GM21717 (cell line): ENCODE measurements at regions not wholly inside any gene's neighbourhood (a gene's known extent, or its start where the extent isn't known, plus 50 kb on each side); places are given as distances from the start of the nearest gene placed in this dataset.

Source experiments
- ATAC-seq: cut with Tn5 transposase; IDR thresholded peaks from one replicate; pipeline ENCODE4 v1.9.1; 2021; ENCODE audit warnings: mild to moderate bottlenecking, moderate library complexity; ENCODE audit not compliant: unreplicated experiment

DNA sequence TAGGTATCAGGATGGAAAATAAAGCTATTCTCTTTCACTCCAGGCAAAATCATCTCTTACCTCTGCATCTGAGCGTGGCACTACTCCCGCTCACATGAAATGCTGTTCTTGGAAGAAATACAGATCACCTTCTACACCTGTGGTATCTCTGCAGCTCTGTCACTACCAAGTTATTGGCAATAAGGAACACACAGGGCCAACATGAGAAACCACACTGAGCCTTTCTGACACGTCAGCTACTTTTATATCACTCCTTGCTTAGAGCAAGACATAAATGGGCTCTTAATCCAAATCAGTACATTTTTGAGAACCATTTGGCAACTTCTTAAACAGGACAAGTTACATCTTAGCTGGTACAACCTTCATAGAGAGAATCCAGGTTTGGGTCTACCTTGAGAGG lies 101.8 kb upstream of the GUCY1A1 start:
- no peak for ATAC-seq

DNA sequence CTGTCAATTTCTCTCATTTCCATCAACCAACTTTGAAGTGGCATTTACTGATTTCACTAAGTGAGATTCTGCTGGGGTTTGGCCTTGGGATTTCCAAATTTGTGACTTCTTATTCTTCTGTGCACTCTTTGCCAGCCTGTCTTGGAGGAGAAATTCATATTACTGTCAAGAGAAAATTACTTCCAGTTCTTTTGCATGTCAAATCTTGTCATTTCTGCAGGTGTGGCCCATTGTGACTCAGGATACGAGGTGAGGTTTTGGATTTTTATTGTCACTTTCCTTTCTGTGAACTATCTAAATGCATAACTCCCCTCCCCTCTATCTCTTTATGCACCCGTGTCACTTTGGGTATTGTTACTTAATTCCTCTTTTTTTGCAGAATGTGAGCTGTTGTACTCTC lies 102.6 kb upstream of the GUCY1A1 start:
- no peak for ATAC-seq

- no peak for ATAC-seq
These were observed 106.7 kb upstream of the GUCY1A1 start for GRCh38 chr4:155559915-155560314.

DNA sequence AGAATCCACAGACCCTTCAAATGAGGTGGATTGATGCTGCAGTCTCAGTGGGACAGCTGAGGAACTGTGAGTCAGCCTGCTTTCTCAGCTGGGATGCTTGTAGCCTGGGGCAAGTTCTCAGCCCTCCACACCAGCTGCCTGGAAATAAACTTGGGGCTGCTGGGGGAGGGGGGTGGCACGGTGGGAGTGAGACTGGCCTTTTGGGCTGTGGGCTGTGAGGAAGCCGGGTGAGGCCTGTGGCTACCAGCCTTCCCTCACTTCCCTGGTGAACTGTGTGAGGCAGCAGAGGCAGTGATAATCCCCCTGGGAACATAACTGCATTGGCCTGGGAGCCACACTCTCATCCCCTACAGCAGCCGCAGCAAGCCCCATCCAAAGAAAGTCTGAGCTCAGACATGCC lies 114.5 kb upstream of the GUCY1A1 start:
- ATAC-seq = no peak

DNA sequence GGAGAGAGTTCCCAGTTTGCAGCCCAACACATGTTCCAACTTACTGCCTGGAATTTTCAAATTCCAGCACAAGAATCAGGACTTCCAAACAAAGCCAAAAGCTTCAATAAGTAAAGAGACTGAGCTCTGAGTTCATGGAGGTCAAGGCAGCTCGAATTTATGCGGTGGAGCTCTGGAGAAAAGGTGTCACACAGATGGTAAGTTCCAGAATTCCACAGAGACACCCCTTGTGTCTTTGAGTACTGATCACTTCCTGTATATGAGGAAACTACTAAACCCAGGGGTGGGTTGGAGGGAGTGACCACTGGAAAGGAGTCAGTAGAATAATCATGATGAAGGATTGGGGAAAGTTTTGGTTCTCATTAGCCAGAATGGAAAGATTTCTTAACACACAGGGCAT lies 118.5 kb upstream of the GUCY1A1 start:
- ATAC-seq = no peak

GRCh38 chr4:155546451-155546850 lies 120.2 kb upstream of the GUCY1A1 start:
- ATAC-seq = no peak

GRCh38 chr4:155545456-155545855 lies 121.2 kb upstream of the GUCY1A1 start:
- ATAC-seq = no peak

- no peak for ATAC-seq
These were observed 122.1 kb upstream of the GUCY1A1 start for GRCh38 chr4:155544547-155544946.

DNA sequence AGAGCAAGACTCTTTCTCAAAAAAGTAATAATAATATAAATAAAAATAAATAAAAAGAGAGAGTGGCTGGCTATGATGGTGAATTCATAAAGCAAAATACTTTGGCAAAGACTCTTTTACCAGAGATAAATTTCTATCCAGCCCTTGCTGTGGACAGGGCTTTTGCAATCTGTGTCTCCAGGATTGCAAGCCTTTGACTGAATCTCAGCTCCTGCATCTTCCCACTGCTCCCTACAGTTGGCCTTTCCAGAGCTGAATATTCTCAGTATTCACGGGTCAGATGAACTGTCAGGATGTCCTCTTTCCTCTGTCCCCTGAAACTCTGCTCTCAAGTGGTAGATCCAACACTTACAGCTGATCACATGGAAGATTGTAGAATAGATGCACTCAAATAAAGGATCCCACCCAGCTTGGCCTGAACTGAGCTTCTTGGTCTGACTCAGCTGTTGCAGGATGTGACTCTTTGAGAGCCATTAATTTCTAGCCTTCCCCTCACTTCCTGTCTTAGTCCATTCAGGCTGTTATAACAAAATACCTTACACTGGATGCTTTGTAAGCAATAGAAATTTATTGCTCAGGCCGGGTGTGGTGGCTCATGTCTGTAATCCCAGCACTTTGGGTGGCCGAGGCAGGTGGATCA lies 123.4 kb upstream of the GUCY1A1 start:
- no peak for ATAC-seq

- no peak for ATAC-seq
These were observed 124.2 kb upstream of the GUCY1A1 start for GRCh38 chr4:155542415-155542814.

DNA sequence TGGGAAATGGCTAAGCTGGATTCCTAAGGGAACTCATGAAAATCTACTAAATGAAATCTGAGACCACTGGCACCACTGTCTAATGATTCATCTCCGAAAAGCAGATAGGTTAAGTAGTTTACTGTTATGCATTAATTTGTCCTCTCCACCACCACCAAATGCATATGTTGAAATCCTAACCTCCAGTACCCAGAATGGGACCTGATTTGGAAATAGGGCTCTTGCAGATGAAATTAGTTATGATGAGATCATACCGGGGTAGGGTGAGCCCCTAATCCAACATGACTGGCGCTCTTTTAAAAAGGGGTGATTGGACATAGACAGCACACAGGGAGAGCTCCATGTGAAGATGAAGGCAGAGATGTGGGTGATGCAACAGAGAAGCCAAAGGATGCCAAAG lies 124.9 kb upstream of the GUCY1A1 start:
- ATAC-seq = no peak

- ATAC-seq = no peak
These were observed 126.0 kb upstream of the GUCY1A1 start for GRCh38 chr4:155540698-155541097.

DNA sequence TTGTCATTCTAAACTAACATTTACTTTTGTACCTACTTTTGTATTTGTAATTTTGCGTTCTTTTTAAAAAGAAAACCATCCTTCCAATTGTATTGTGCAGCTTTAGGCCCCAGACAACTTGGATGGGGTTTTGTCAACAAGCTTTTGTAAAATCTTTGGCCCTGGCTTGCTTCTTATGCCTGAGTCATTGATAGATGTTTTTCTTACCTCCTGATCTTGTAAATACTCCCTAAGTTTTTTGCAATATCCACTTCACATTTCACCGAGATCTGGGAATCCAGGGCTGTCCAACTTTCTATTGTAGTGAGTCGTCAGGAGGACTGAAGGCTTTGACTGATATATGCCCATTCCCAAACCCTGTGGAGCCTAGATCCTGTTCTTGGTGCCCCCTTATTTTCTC lies 126.9 kb upstream of the GUCY1A1 start:
- no peak for ATAC-seq

GRCh38 chr4:155535802-155536454 lies 130.7 kb upstream of the GUCY1A1 start:
- no peak for ATAC-seq

GRCh38 chr4:155532373-155533085 lies 134.1 kb upstream of the GUCY1A1 start:
- no peak for ATAC-seq

GRCh38 chr4:155530857-155531256 lies 135.8 kb upstream of the GUCY1A1 start:
- ATAC-seq = no peak

GRCh38 chr4:155530290-155530689 lies 136.4 kb upstream of the GUCY1A1 start:
- ATAC-seq = no peak

DNA sequence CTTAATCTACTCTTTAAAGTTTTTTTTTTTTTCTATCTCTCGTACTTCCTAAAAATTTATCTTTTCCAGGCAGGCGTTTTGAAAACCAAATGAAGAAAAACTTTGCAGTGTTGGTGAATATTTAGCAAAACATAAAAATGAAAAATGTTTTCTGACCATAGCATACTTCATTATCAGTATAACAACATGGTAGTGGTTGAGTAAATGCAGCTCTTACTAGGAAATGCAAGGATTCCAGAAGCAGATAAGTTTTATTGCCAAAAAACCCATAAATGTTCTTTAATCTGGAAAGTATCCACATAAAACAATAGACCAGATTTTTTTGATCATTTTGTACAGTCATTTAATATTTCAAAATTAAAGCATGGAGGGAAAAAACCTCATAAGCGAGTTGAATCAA lies 136.9 kb upstream of the GUCY1A1 start:
- no peak for ATAC-seq

- ATAC-seq = no peak
These were observed 137.4 kb upstream of the GUCY1A1 start for GRCh38 chr4:155529272-155529671.

GRCh38 chr4:155526452-155527169 lies 140.0 kb upstream of the GUCY1A1 start:
- no peak for ATAC-seq

DNA sequence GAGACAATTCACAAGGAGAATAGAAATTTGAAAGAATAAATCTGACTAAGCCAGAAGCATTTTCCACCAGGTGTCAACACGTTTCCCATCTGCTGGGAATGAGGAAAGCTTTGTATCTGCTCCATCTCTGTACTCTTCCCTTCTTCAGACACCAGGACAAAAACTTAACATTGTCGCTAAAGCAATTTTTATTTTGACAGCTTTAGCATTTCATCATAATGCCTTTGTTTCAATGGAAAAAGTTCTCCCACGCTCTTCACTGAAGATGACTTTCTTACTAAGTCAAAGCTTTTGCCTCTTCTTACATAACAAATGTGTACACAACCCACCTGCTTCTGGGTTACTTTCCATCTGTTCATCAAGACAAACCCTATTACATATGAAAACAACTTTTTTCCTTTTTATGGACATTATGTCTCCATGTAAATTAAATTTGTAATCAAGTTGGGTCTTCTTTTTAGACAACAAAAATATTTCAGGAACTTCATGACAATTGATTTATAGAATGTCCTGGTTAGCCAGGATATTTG lies 141.7 kb upstream of the GUCY1A1 start:
- ATAC-seq = no peak
